ENCODE measurements at regions not wholly inside any gene's neighbourhood (a gene's known extent, or its start where the extent isn't known, plus 50 kb on each side); places are given as distances from the start of the nearest gene placed in this dataset.

DNA sequence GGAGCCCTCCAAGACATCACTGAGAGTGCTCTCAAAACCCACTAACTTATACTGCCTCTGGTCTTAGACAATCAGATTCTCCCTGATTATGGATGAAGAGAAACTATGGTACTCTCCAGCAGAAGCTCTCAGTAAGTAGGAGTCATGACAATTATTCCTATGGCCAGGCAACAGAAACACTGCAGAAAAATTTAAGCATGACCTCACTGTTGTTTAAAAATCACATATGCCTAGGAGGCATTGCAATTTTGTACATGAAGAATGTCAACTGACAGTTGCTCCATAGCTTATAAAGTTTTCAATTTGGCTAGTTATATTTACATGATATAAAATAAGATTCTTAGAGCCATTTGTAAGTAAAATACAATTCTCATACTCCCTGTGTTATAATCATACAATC, 105.9 kb upstream of the LSM8 start:
- no peak for DNase-seq (ENCODE audit: low read depth)
- TF ChIP-seq, protein P1, sequence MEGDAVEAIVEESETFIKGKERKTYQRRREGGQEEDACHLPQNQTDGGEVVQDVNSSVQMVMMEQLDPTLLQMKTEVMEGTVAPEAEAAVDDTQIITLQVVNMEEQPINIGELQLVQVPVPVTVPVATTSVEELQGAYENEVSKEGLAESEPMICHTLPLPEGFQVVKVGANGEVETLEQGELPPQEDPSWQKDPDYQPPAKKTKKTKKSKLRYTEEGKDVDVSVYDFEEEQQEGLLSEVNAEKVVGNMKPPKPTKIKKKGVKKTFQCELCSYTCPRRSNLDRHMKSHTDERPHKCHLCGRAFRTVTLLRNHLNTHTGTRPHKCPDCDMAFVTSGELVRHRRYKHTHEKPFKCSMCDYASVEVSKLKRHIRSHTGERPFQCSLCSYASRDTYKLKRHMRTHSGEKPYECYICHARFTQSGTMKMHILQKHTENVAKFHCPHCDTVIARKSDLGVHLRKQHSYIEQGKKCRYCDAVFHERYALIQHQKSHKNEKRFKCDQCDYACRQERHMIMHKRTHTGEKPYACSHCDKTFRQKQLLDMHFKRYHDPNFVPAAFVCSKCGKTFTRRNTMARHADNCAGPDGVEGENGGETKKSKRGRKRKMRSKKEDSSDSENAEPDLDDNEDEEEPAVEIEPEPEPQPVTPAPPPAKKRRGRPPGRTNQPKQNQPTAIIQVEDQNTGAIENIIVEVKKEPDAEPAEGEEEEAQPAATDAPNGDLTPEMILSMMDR (conservative IDR thresholded peaks at IDR 0.05; ENCODE audit: control insufficient read depth, insufficient read depth, low read depth, low read length): no peak
- no peak overlapping the region for H3K4me3 ChIP-seq (ENCODE audit: control insufficient read depth, low read depth, low read length)

DNA sequence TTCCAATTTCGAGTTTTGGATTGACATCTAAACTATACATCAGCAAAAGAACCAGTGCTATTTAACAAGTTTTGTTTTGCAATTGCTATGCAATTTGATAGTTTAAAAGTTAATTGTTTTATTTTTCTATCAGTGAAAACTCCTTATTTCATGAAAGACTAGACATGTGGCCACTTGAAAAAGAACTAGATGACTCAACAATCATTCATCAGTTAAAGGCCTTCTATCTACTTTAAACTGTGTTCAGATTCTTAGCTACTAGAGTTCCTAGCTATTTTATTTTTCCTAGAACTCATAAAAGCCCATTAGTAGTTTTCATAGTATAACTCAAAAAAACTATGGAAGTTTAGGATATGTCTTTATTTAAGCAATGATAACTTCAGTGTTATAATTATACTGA, 104.6 kb upstream of the LSM8 start:
- TF ChIP-seq, protein P1 (conservative IDR thresholded peaks at IDR 0.05; ENCODE audit: control insufficient read depth, insufficient read depth, low read depth, low read length): no peak
- peak; percentile 37 for DNase-seq (ENCODE audit: low read depth)
- H3K4me3 ChIP-seq (ENCODE audit: control insufficient read depth, low read depth, low read length): no peak overlapping the region

DNA sequence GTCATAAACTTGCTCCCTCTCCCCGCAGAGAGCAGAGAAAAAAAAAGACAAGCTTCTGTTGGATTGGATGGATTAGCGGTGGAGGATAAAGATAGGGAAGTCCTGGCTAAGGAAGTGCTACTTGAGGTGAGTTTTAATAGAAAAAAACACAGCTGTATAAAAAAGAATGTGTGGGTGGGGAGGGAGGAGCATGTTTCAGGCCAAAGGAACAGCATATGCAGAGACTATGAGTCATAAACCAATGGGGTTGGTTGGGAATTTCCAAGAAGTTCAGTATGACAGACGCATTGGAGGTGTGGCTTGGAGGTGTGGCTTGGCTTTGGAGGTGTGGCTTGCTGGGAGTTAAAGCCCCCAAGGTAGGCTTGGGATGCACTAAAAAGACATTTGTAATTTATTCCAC, 103.0 kb upstream of the LSM8 start:
- H3K4me3 ChIP-seq (ENCODE audit: control insufficient read depth, low read depth, low read length): no peak overlapping the region
- peak; percentile 86 for DNase-seq (ENCODE audit: low read depth)
- TF ChIP-seq, protein P1 (conservative IDR thresholded peaks at IDR 0.05; ENCODE audit: control insufficient read depth, insufficient read depth, low read depth, low read length): no peak

DNA sequence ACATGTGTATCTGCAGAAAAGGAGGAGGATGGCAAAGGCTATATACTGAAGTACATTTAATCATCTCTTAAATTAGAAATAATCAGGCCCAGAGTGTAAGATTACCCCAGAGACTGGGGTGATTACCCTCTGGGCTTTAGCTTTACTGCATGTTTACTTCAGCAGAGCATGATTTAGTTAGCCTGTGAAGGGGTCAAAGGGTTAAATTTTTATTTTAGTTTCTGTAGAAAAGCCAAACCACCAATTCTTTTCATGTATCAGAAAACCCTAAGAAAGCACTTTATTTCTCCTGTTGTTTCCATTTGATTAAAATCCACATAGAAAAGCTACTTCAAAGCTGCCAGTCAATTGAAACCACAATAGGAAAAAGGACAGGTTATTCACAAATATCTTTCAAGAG, 101.5 kb upstream of the LSM8 start:
- TF ChIP-seq, protein P1 (conservative IDR thresholded peaks at IDR 0.05; ENCODE audit: control insufficient read depth, insufficient read depth, low read depth, low read length): no peak
- DNase-seq (ENCODE audit: low read depth): no peak
- H3K4me3 ChIP-seq (ENCODE audit: control insufficient read depth, low read depth, low read length): no peak overlapping the region

DNA sequence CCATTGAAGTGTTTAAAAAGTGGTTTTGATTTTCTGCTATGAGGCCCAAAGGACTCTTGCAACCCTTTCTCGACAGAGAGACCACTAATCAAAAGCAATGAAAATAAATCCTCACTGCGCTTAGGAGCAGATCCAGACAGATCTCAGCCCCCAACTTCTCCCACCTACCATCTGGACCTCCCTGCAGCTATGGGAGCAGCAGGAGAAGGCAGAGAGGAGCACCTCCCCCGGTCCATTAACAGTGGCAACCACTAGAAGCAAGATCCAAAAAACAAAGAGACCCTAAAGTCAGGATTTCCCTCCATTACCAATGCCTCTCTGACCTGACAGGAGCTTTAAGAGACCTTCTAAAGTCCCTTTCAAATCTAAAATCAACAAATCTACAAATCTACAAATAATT, 99.0 kb upstream of the LSM8 start:
- H3K4me3 ChIP-seq (ENCODE audit: control insufficient read depth, low read depth, low read length): no peak overlapping the region
- TF ChIP-seq, protein P1 (conservative IDR thresholded peaks at IDR 0.05; ENCODE audit: control insufficient read depth, insufficient read depth, low read depth, low read length): no peak
- no peak for DNase-seq (ENCODE audit: low read depth)

DNA sequence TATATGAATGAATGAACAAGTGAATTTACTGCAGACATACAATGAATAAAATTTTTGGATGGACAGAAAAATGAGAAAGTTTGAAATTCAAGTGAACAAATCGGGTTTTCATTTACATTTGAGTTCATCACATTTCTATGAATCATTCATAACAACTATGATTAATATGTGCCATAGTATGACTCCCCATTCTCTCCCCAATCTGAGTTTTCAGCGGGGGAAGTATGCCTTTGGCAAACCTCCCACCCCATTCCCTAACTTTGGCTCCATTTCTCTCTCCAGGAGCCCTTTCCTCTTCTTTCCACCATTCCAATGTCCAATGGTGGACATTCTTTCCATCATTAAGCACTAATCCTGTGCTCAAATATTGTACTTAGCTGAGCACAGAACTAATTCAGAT, 96.8 kb upstream of the LSM8 start:
- no peak for DNase-seq (ENCODE audit: low read depth)
- no peak overlapping the region for H3K4me3 ChIP-seq (ENCODE audit: control insufficient read depth, low read depth, low read length)
- TF ChIP-seq, protein P1 (conservative IDR thresholded peaks at IDR 0.05; ENCODE audit: control insufficient read depth, insufficient read depth, low read depth, low read length): no peak

DNA sequence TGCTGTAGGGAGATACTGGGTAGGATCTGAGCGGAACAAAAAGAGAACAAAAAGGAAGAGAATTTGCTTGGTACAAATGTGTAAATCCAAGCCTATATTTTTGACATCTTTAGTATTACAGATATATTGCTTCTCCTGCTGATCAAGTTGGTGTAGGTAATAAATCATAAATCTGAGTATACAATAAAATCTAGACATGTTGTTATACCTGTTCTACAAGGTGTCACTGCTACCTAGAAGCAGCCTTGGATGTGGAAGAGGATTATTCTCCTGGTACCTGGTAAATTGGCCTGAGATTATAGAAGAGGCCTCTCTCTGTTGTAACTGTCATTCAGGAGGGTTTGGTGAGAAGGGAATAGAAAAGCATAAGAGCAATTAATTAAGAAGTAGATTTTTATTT, 89.9 kb upstream of the LSM8 start:
- no peak for DNase-seq (ENCODE audit: low read depth)
- no peak overlapping the region for H3K4me3 ChIP-seq (ENCODE audit: control insufficient read depth, low read depth, low read length)
- TF ChIP-seq, protein P1 (conservative IDR thresholded peaks at IDR 0.05; ENCODE audit: control insufficient read depth, insufficient read depth, low read depth, low read length): no peak

All from fibroblast of mammary gland (primary cell).